Astrocyte (in vitro differentiated cells and primary cell): ENCODE measurements at regions not wholly inside any gene's neighbourhood (a gene's known extent, or its start where the extent isn't known, plus 50 kb on each side); places are given as distances from the start of the nearest gene placed in this dataset.

ENCODE experiments used
- DNase-seq: peaks from one replicate; pipeline ENCODE4 v3.0.0-alpha.2; 2010; ENCODE audit warnings: low read depth
- FAIRE-seq: peaks from 2 replicates; lab custom pipeline; 2011; peaks lifted over from hg19 to GRCh38; lab: Jason Lieb, UNC
- H2AFZ ChIP-seq: 2 replicates; pipeline ENCODE4 v1.6.0; 2012; ENCODE audit warnings: low read depth, low read length, inconsistent platforms
- H3K27ac ChIP-seq: 2 replicates; pipeline ENCODE4 v1.5.1; 2011; ENCODE audit warnings: low read depth, low read length, inconsistent platforms
- H3K27me3 ChIP-seq: 2 replicates; pipeline ENCODE4 v1.6.0; 2011; ENCODE audit warnings: low read length, inconsistent platforms; ENCODE audit not compliant: insufficient read depth
- H3K36me3 ChIP-seq: 2 replicates; pipeline ENCODE4 v1.5.1; 2011; ENCODE audit warnings: low read length, inconsistent platforms; ENCODE audit not compliant: insufficient read depth
- H3K4me1 ChIP-seq: 2 replicates; pipeline ENCODE4 v1.5.1; 2011; ENCODE audit warnings: low read length, inconsistent platforms; ENCODE audit not compliant: insufficient read depth
- H3K4me2 ChIP-seq: 2 replicates; pipeline ENCODE4 v1.6.0; 2012; ENCODE audit warnings: low read length, inconsistent platforms
- H3K4me3 ChIP-seq: 2 replicates; pipeline ENCODE4 v1.5.1; 2011; ENCODE audit warnings: low read depth, mild to moderate bottlenecking, low read length, inconsistent platforms; ENCODE audit not compliant: insufficient read depth
- H3K79me2 ChIP-seq: 2 replicates; pipeline ENCODE4 v1.6.0; 2012; ENCODE audit warnings: mild to moderate bottlenecking, low read length, inconsistent platforms; ENCODE audit not compliant: insufficient read depth
- H3K9ac ChIP-seq: 2 replicates; pipeline ENCODE4 v1.6.0; 2012; ENCODE audit warnings: mild to moderate bottlenecking, low read length, inconsistent platforms
- H3K9me3 ChIP-seq: 2 replicates; pipeline ENCODE4 v1.5.1; 2012; ENCODE audit warnings: low read depth, mild to moderate bottlenecking, low read length, inconsistent platforms; ENCODE audit not compliant: insufficient read depth
- H4K20me1 ChIP-seq: 2 replicates; pipeline ENCODE4 v1.6.0; 2012; ENCODE audit warnings: low read length, inconsistent platforms; ENCODE audit not compliant: insufficient read depth
- H3K27ac Mint-ChIP-seq: one replicate; pipeline ENCODE4 v1.8.0; 2021; ENCODE audit warnings: mild to moderate bottlenecking, mixed read lengths; ENCODE audit not compliant: unreplicated experiment
- H3K27me3 Mint-ChIP-seq: one replicate; pipeline ENCODE4 v1.8.0; 2021; ENCODE audit warnings: low read depth, mixed read lengths; ENCODE audit not compliant: unreplicated experiment
- H3K36me3 Mint-ChIP-seq: one replicate; pipeline ENCODE4 v1.8.0; 2021; ENCODE audit warnings: low read depth, mixed read lengths; ENCODE audit not compliant: unreplicated experiment
- H3K4me1 Mint-ChIP-seq: one replicate; pipeline ENCODE4 v1.8.0; 2021; ENCODE audit warnings: low read depth, mixed read lengths; ENCODE audit not compliant: unreplicated experiment
- H3K4me3 Mint-ChIP-seq: one replicate; pipeline ENCODE4 v1.8.0; 2021; ENCODE audit warnings: mild to moderate bottlenecking, moderate library complexity, mixed read lengths; ENCODE audit not compliant: unreplicated experiment
- H3K9me3 Mint-ChIP-seq: one replicate; pipeline ENCODE4 v1.8.0; 2021; ENCODE audit warnings: mild to moderate bottlenecking, mixed read lengths; ENCODE audit not compliant: unreplicated experiment
- CTCF ChIP-seq: IDR thresholded peaks from 2 replicates; pipeline ENCODE4 v1.5.1; 2011; ENCODE audit warnings: low read depth, mild to moderate bottlenecking, inconsistent platforms, low read length, moderate library complexity; ENCODE audit not compliant: insufficient read depth
- EZH2 ChIP-seq: IDR thresholded peaks from 2 replicates; pipeline ENCODE4 v1.6.1; 2012; ENCODE audit warnings: mild to moderate bottlenecking, low read length, inconsistent platforms; ENCODE audit not compliant: insufficient read depth

GRCh38 chr15:37881237-37882013 is 53.0 kb upstream of the TMCO5A start:
- peaks cover 27% of the 10 kb centered on the region for H3K4me1 Mint-ChIP-seq
- Histone ChIP-seq H3K4me2 (no peak overlapping the region), H3K9me3 (no peaks in the 10 kb centered on the region), H3K4me1 (peaks cover 30% of the 10 kb centered on the region), H4K20me1 (no peaks in the 10 kb centered on the region), H3K4me3 (no peak overlapping the region), H3K27me3 (no peaks in the 10 kb centered on the region), H2AFZ (no peak overlapping the region), H3K36me3 (no peaks in the 10 kb centered on the region), H3K9ac (no peak overlapping the region), H3K27ac (no peak overlapping the region), H3K79me2 (no peaks in the 10 kb centered on the region)
- FAIRE-seq, result no peak
- no peak for DNase-seq
- TF ChIP-seq EZH2, result no peak
- TF ChIP-seq CTCF, result no peak
- H3K36me3 Mint-ChIP-seq, result no peaks in the 10 kb centered on the region
- no peaks in the 10 kb centered on the region for H3K9me3 Mint-ChIP-seq
- no peak overlapping the region for H3K27ac Mint-ChIP-seq
- H3K4me3 Mint-ChIP-seq, result no peak overlapping the region
- H3K27me3 Mint-ChIP-seq, result no peaks in the 10 kb centered on the region

- H3K4me2 ChIP-seq, result no peak overlapping the region
- peaks cover 17% of the 10 kb centered on the region for H3K4me1 Mint-ChIP-seq
- FAIRE-seq (no peak), DNase-seq (no peak)
- H3K9me3 ChIP-seq, result no peaks in the 10 kb centered on the region
- peaks cover 21% of the 10 kb centered on the region for H3K4me1 ChIP-seq
- no peak overlapping the region for H3K9ac ChIP-seq
- H3K27me3 ChIP-seq, result no peaks in the 10 kb centered on the region
- TF ChIP-seq CTCF, result no peak
- TF ChIP-seq EZH2, result no peak
- no peaks in the 10 kb centered on the region for H3K79me2 ChIP-seq
- H3K27ac ChIP-seq, result no peak overlapping the region
- no peak overlapping the region for H3K4me3 Mint-ChIP-seq
- H3K27ac Mint-ChIP-seq, result no peak overlapping the region
- H4K20me1 ChIP-seq, result no peaks in the 10 kb centered on the region
- H3K36me3 Mint-ChIP-seq, result no peaks in the 10 kb centered on the region
- H3K9me3 Mint-ChIP-seq, result no peaks in the 10 kb centered on the region
- no peak overlapping the region for H3K4me3 ChIP-seq
- no peak overlapping the region for H2AFZ ChIP-seq
- H3K36me3 ChIP-seq, result no peaks in the 10 kb centered on the region
- H3K27me3 Mint-ChIP-seq, result no peaks in the 10 kb centered on the region
Measured at GRCh38 chr15:37882640-37883039, 51.8 kb upstream of the TMCO5A start.
